WERI-Rb-1 (cell line): ENCODE measurements at regions not wholly inside any gene's neighbourhood (a gene's known extent, or its start where the extent isn't known, plus 50 kb on each side); places are given as distances from the start of the nearest gene placed in this dataset.

Experiments used
- DNase-seq: peaks from one replicate; pipeline ENCODE4 v3.0.0-alpha.2; 2020
- H3K27ac ChIP-seq: fragments of 250-450 bp; sonication (Bioruptor Pico); 2 replicates; pipeline ENCODE4 v1.5.1; 2020; ENCODE audit warnings: mild to moderate bottlenecking, moderate library complexity
- H3K27me3 ChIP-seq: fragments of 250-450 bp; sonication (Bioruptor Pico); 2 replicates; pipeline ENCODE4 v1.5.1; 2021; ENCODE audit warnings: mild to moderate bottlenecking, low read depth, moderate library complexity; ENCODE audit not compliant: insufficient read depth, severe bottlenecking
- H3K36me3 ChIP-seq: fragments of 250-450 bp; sonication (Bioruptor Pico); 2 replicates; pipeline ENCODE4 v1.5.1; 2020; ENCODE audit warnings: mild to moderate bottlenecking, moderate library complexity
- H3K4me3 ChIP-seq: 2 replicates; pipeline ENCODE4 v1.5.1; 2011; ENCODE audit warnings: low read depth, mild to moderate bottlenecking, control low read depth, low read length
- H3K9me3 ChIP-seq: fragments of 250-450 bp; sonication (Bioruptor Pico); 2 replicates; pipeline ENCODE4 v1.5.1; 2021; ENCODE audit warnings: mild to moderate bottlenecking, moderate library complexity; ENCODE audit not compliant: severe bottlenecking
- CTCF ChIP-seq: IDR thresholded peaks from 2 replicates; pipeline ENCODE4 v1.5.1; 2011; ENCODE audit warnings: low read depth, mild to moderate bottlenecking, control low read depth, inconsistent platforms, low read length

- Histone ChIP-seq H3K36me3 (no peaks in the 10 kb centered on the region), H3K27ac (no peak overlapping the region), H3K27me3 (no peaks in the 10 kb centered on the region), H3K4me3 (no peak overlapping the region), H3K9me3 (no peaks in the 10 kb centered on the region)
- no peak for TF ChIP-seq CTCF
- DNase-seq, result no peak
Observed at GRCh38 chr12:116635487-116635886, 76.3 kb downstream of the MAP1LC3B2 start.

- H3K27ac ChIP-seq, result no peak overlapping the region
- DNase-seq, result no peak
- no peak for TF ChIP-seq CTCF
- no peaks in the 10 kb centered on the region for H3K36me3 ChIP-seq
- H3K9me3 ChIP-seq, result no peaks in the 10 kb centered on the region
- no peaks in the 10 kb centered on the region for H3K27me3 ChIP-seq
- no peak overlapping the region for H3K4me3 ChIP-seq
Observed at GRCh38 chr12:116633476-116633875, 74.3 kb downstream of the MAP1LC3B2 start.

- no peaks in the 10 kb centered on the region for H3K9me3 ChIP-seq
- H3K27ac ChIP-seq, result no peak overlapping the region
- DNase-seq, result no peak
- TF ChIP-seq CTCF, result no peak
- no peak overlapping the region for H3K4me3 ChIP-seq
- H3K36me3 ChIP-seq, result no peaks in the 10 kb centered on the region
- H3K27me3 ChIP-seq, result no peaks in the 10 kb centered on the region
Observed at GRCh38 chr12:116631619-116632018, 72.4 kb downstream of the MAP1LC3B2 start.

GRCh38 chr12:116630762-116631161 is 71.6 kb downstream of the MAP1LC3B2 start:
- DNase-seq, result peak; percentile 30
- Histone ChIP-seq H3K9me3 (no peaks in the 10 kb centered on the region), H3K27me3 (no peaks in the 10 kb centered on the region), H3K4me3 (no peak overlapping the region), H3K36me3 (no peaks in the 10 kb centered on the region), H3K27ac (no peak overlapping the region)
- no peak for TF ChIP-seq CTCF

GRCh38 chr12:116629480-116629879 is 70.3 kb downstream of the MAP1LC3B2 start:
- Histone ChIP-seq H3K36me3 (no peaks in the 10 kb centered on the region), H3K4me3 (no peak overlapping the region), H3K27me3 (no peaks in the 10 kb centered on the region), H3K9me3 (no peaks in the 10 kb centered on the region), H3K27ac (no peak overlapping the region)
- no peak for TF ChIP-seq CTCF
- DNase-seq, result no peak

DNA sequence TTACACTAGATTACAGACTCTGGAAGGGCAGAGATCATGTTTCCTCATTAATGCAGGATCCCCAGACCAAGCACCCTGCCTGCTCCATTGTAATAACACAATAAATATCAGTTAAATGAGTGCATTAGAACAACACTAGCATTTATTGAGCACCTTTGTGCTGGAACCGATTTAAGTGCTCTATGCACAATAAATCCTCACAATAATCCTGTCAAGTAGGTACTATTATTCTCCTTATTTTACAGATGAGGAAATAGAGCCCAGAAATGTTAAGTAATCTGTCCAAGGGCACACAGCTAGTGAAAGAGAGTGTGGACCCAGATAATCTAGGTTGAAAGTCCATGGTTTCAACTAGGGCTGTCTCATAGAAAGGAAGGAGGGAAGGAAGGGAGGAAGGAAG is 69.8 kb downstream of the MAP1LC3B2 start:
- Histone ChIP-seq H3K36me3 (no peaks in the 10 kb centered on the region), H3K27me3 (no peaks in the 10 kb centered on the region), H3K27ac (no peak overlapping the region), H3K9me3 (no peaks in the 10 kb centered on the region), H3K4me3 (no peak overlapping the region)
- TF ChIP-seq CTCF, result no peak
- DNase-seq, result no peak
